Gastroesophageal sphincter (tissue), 3 donors: ENCODE measurements at regions not wholly inside any gene's neighbourhood (a gene's known extent, or its start where the extent isn't known, plus 50 kb on each side); places are given as distances from the start of the nearest gene placed in this dataset.

ENCODE experiments used
- CTCF ChIP-seq, 4 experiments: fragments of 200-600 bp in 2 of 4; fragments of 450-650 bp in 2 of 4; sonication (generic) in 1 of 4; IDR thresholded peaks; one replicate each; pipeline ENCODE4 v1.5.1; 2017 to 2019; ENCODE audit warnings: antibody characterized with exemption in 4 of 4, mild to moderate bottlenecking in 2 of 4, moderate library complexity in 2 of 4
- POLR2A ChIP-seq, 2 donors: fragments of 450-650 bp; IDR thresholded peaks; one replicate each; pipeline ENCODE4 v1.6.1; 2017; ENCODE audit warnings: antibody characterized with exemption in 2 of 2, mild to moderate bottlenecking in 2 of 2, moderate library complexity in 1 of 2

GRCh38 chr2:194260185-194260584 is 1396.8 kb upstream of the SLC39A10 start:
- TF ChIP-seq CTCF (IDR thresholded peaks at IDR 0.05), result no peak
- no peak for TF ChIP-seq POLR2A (IDR thresholded peaks at IDR 0.05)
